ENCODE measurements at regions not wholly inside any gene's neighbourhood (a gene's known extent, or its start where the extent isn't known, plus 50 kb on each side); places are given as distances from the start of the nearest gene placed in this dataset.
"Not testable (repeated sequence)": the region's sequence is repeated elsewhere in the genome, so short reads cannot be mapped to it uniquely, and the experiment has no call there.

- DNase-seq = no peak
These were observed 196.3 kb downstream of the DCDC2C start for GRCh38 chr2:3899536-3900155.

- DNase-seq = no peak
These were observed 198.8 kb downstream of the DCDC2C start for GRCh38 chr2:3902131-3902530.

- no peak for DNase-seq
These were observed 200.7 kb downstream of the DCDC2C start for GRCh38 chr2:3904061-3904460.

- DNase-seq = not testable (repeated sequence)
These were observed 205.1 kb downstream of the DCDC2C start for GRCh38 chr2:3908498-3908897.

GRCh38 chr2:3911882-3912455, 208.6 kb downstream of the DCDC2C start:
- DNase-seq = no peak

GRCh38 chr2:3913166-3913565, 209.8 kb downstream of the DCDC2C start:
- no peak for DNase-seq

GRCh38 chr2:3914241-3914640, 210.9 kb downstream of the DCDC2C start:
- DNase-seq = no peak

- DNase-seq = no peak
These were observed 223.7 kb downstream of the DCDC2C start for GRCh38 chr2:3927031-3927430.

- no peak for DNase-seq
These were observed 226.0 kb downstream of the DCDC2C start for GRCh38 chr2:3929374-3929773.

GRCh38 chr2:3930246-3930645, 226.9 kb downstream of the DCDC2C start:
- no peak for DNase-seq

- no peak for DNase-seq
These were observed 237.3 kb downstream of the DCDC2C start for GRCh38 chr2:3940661-3941060.

GRCh38 chr2:3942841-3943240, 239.5 kb downstream of the DCDC2C start:
- DNase-seq = no peak

- no peak for DNase-seq
These were observed 240.7 kb downstream of the DCDC2C start for GRCh38 chr2:3944071-3944470.

GRCh38 chr2:3944841-3945240, 241.5 kb downstream of the DCDC2C start:
- DNase-seq = no peak

GRCh38 chr2:3948191-3948590, 244.8 kb downstream of the DCDC2C start:
- DNase-seq = no peak

GRCh38 chr2:3951131-3951954, 248.0 kb downstream of the DCDC2C start:
- no peak for DNase-seq

- no peak for DNase-seq
These were observed 249.6 kb downstream of the DCDC2C start for GRCh38 chr2:3952866-3953516.

GRCh38 chr2:3954261-3954660, 250.9 kb downstream of the DCDC2C start:
- no peak for DNase-seq

- no peak for DNase-seq
These were observed 253.0 kb downstream of the DCDC2C start for GRCh38 chr2:3956406-3956805.

GRCh38 chr2:3956892-3957291, 253.5 kb downstream of the DCDC2C start:
- DNase-seq = no peak

- no peak for DNase-seq
These were observed 255.1 kb downstream of the DCDC2C start for GRCh38 chr2:3958465-3958864.

GRCh38 chr2:3958969-3959368, 255.6 kb downstream of the DCDC2C start:
- DNase-seq = no peak

GRCh38 chr2:3959372-3959771, 256.0 kb downstream of the DCDC2C start:
- DNase-seq = peak; percentile 17

GRCh38 chr2:3960106-3960505, 256.7 kb downstream of the DCDC2C start:
- no peak for DNase-seq
